ENCODE measurements at regions not wholly inside any gene's neighbourhood (a gene's known extent, or its start where the extent isn't known, plus 50 kb on each side); places are given as distances from the start of the nearest gene placed in this dataset.
A peak's percentile ranks its signal among the peaks of the same experiment; 100 is the strongest.
"Not testable (repeated sequence)": the region's sequence is repeated elsewhere in the genome, so short reads cannot be mapped to it uniquely, and the experiment has no call there.

- no peak for DNase-seq (ENCODE audit: low spot score)
These were observed 82.2 kb upstream of the ASB18 start for GRCh38 chr2:236346366-236346765.

GRCh38 chr2:236348279-236348678 lies 84.1 kb upstream of the ASB18 start:
- DNase-seq (ENCODE audit: low spot score), result no peak

- no peak for DNase-seq (ENCODE audit: low spot score)
These were observed 84.8 kb upstream of the ASB18 start for GRCh38 chr2:236348976-236349375.

- DNase-seq (ENCODE audit: low spot score), result no peak
These were observed 86.2 kb upstream of the ASB18 start for GRCh38 chr2:236350426-236350825.

GRCh38 chr2:236351966-236352525 lies 87.8 kb upstream of the ASB18 start:
- DNase-seq (ENCODE audit: low spot score), result no peak

GRCh38 chr2:236352761-236353593 lies 88.8 kb upstream of the ASB18 start:
- DNase-seq (ENCODE audit: low spot score), result peak; percentile 57

GRCh38 chr2:236353594-236353942 lies 89.4 kb upstream of the ASB18 start:
- no peak for DNase-seq (ENCODE audit: low spot score)

GRCh38 chr2:236354056-236354940 lies 90.1 kb upstream of the ASB18 start:
- no peak for DNase-seq (ENCODE audit: low spot score)

- no peak for DNase-seq (ENCODE audit: low spot score)
These were observed 90.9 kb upstream of the ASB18 start for GRCh38 chr2:236354973-236355595.

- no peak for DNase-seq (ENCODE audit: low spot score)
These were observed 91.7 kb upstream of the ASB18 start for GRCh38 chr2:236355911-236356310.

- DNase-seq (ENCODE audit: low spot score), result not testable (repeated sequence)
These were observed 92.1 kb upstream of the ASB18 start for GRCh38 chr2:236356321-236356720.

- not testable (repeated sequence) for DNase-seq (ENCODE audit: low spot score)
These were observed 94.3 kb upstream of the ASB18 start for GRCh38 chr2:236358482-236358881.

GRCh38 chr2:236359426-236360045 lies 95.3 kb upstream of the ASB18 start:
- DNase-seq (ENCODE audit: low spot score), result no peak

- DNase-seq (ENCODE audit: low spot score), result no peak
These were observed 96.3 kb upstream of the ASB18 start for GRCh38 chr2:236360496-236360895.

- no peak for DNase-seq (ENCODE audit: low spot score)
These were observed 99.6 kb upstream of the ASB18 start for GRCh38 chr2:236363711-236364277.

- DNase-seq (ENCODE audit: low spot score), result no peak
These were observed 101.2 kb upstream of the ASB18 start for GRCh38 chr2:236365258-236366048.

- no peak for DNase-seq (ENCODE audit: low spot score)
These were observed 101.8 kb upstream of the ASB18 start for GRCh38 chr2:236366049-236366387.

- DNase-seq (ENCODE audit: low spot score), result no peak
These were observed 102.2 kb upstream of the ASB18 start for GRCh38 chr2:236366397-236366796.

GRCh38 chr2:236367506-236368289 lies 103.5 kb upstream of the ASB18 start:
- no peak for DNase-seq (ENCODE audit: low spot score)

GRCh38 chr2:236369661-236370062 lies 105.5 kb upstream of the ASB18 start:
- no peak for DNase-seq (ENCODE audit: low spot score)

All from HT-29 (cell line).